ENCODE measurements at regions not wholly inside any gene's neighbourhood (a gene's known extent, or its start where the extent isn't known, plus 50 kb on each side); places are given as distances from the start of the nearest gene placed in this dataset.

GRCh38 chr3:174336784-174337183 lies 522.4 kb upstream of the NAALADL2 start:
- no peak overlapping the region for H3K4me3 ChIP-seq (replicated peaks in 1 of 2; ENCODE audit: low read depth in 2 of 2, low read length in 2 of 2)
- no peak for DNase-seq (ENCODE audit: low read depth in 2 of 2)
- TF ChIP-seq CTCF (IDR thresholded peaks at IDR 0.05; ENCODE audit: low read depth, low read length) = no peak

GRCh38 chr3:174337227-174337626 lies 521.9 kb upstream of the NAALADL2 start:
- no peak overlapping the region for H3K4me3 ChIP-seq (replicated peaks in 1 of 2; ENCODE audit: low read depth in 2 of 2, low read length in 2 of 2)
- TF ChIP-seq CTCF (IDR thresholded peaks at IDR 0.05; ENCODE audit: low read depth, low read length) = no peak
- peak in 1 of 2 donors; percentile 9 for DNase-seq (ENCODE audit: low read depth in 2 of 2)

- TF ChIP-seq CTCF (IDR thresholded peaks at IDR 0.05; ENCODE audit: low read depth, low read length) = no peak
- no peak overlapping the region for H3K4me3 ChIP-seq (replicated peaks in 1 of 2; ENCODE audit: low read depth in 2 of 2, low read length in 2 of 2)
- DNase-seq (ENCODE audit: low read depth in 2 of 2) = no peak
These were observed 518.2 kb upstream of the NAALADL2 start for GRCh38 chr3:174340624-174341587.

GRCh38 chr3:174342171-174342570 lies 517.0 kb upstream of the NAALADL2 start:
- no peak for DNase-seq (ENCODE audit: low read depth in 2 of 2)
- no peak overlapping the region for H3K4me3 ChIP-seq (replicated peaks in 1 of 2; ENCODE audit: low read depth in 2 of 2, low read length in 2 of 2)
- TF ChIP-seq CTCF (IDR thresholded peaks at IDR 0.05; ENCODE audit: low read depth, low read length) = no peak

- peak; percentile 40 to 50 for DNase-seq (ENCODE audit: low read depth in 2 of 2)
- no peak overlapping the region for H3K4me3 ChIP-seq (replicated peaks in 1 of 2; ENCODE audit: low read depth in 2 of 2, low read length in 2 of 2)
- no peak for TF ChIP-seq CTCF (IDR thresholded peaks at IDR 0.05; ENCODE audit: low read depth, low read length)
These were observed 516.1 kb upstream of the NAALADL2 start for GRCh38 chr3:174342941-174343501.

- TF ChIP-seq CTCF (IDR thresholded peaks at IDR 0.05; ENCODE audit: low read depth, low read length) = no peak
- DNase-seq (ENCODE audit: low read depth in 2 of 2) = no peak
- no peak overlapping the region for H3K4me3 ChIP-seq (replicated peaks in 1 of 2; ENCODE audit: low read depth in 2 of 2, low read length in 2 of 2)
These were observed 513.0 kb upstream of the NAALADL2 start for GRCh38 chr3:174346141-174346540.
